AG04449 (cell line): ENCODE measurements at regions not wholly inside any gene's neighbourhood (a gene's known extent, or its start where the extent isn't known, plus 50 kb on each side); places are given as distances from the start of the nearest gene placed in this dataset.

Experiments used
- CTCF ChIA-PET: fragments of 350-600 bp; formaldehyde crosslinking; extraction: SDS; loops from one replicate; lab custom pipeline; 2021; ENCODE audit warnings: antibody characterized with exemption; lab: Yijun Ruan, JAX
- POLR2A ChIA-PET: fragments of 400-600, 350-600 bp; formaldehyde crosslinking; extraction: SDS; loops from one replicate; lab custom pipeline; 2020; ENCODE audit warnings: antibody characterized with exemption, inconsistent platforms; lab: Yijun Ruan, JAX
- DNase-seq: peaks from one replicate; pipeline ENCODE4 v3.0.0-alpha.2; 2010; ENCODE audit warnings: low read depth, low spot score
- H3K4me3 ChIP-seq: 2 replicates; pipeline ENCODE4 v1.5.1; 2011; ENCODE audit warnings: low read depth, mild to moderate bottlenecking, control low read depth, low read length
- TF ChIP-seq, protein P1 (sequence below): IDR thresholded peaks from one replicate; pipeline ENCODE4 v1.5.1; 2011; ENCODE audit warnings: mild to moderate bottlenecking, moderate library complexity, low read length, control low read depth, inconsistent platforms; ENCODE audit not compliant: insufficient read depth; ENCODE audit errors: missing control alignments

DNA sequence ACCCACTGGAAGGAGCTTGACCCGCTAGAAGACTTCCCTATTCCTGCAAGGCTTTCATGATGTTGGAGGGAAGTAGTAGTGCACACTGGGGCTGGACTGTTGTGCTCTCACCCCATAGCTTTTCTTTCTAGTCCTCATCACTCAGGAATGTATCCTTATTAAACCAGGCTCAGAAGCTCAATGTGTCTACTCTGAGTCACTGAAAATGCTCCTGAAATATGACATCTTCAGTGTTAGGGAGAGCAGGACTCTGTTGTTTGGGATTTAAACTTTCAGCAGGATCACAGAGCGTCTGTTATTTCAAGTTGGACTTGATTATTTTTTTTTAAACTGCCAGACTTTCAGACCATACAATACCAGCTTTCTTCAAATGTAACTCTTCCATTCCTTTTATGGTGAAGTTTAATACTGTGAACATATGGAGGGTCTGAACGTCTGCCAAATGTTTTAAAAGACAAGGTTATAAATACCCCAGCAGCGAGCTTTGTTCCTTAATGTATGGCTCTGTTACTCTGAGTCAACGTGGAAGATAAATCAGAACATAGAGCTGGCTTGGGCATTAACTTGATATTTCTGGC, 257.5 kb downstream of the CDH11 start:
- TF ChIP-seq, protein P1, sequence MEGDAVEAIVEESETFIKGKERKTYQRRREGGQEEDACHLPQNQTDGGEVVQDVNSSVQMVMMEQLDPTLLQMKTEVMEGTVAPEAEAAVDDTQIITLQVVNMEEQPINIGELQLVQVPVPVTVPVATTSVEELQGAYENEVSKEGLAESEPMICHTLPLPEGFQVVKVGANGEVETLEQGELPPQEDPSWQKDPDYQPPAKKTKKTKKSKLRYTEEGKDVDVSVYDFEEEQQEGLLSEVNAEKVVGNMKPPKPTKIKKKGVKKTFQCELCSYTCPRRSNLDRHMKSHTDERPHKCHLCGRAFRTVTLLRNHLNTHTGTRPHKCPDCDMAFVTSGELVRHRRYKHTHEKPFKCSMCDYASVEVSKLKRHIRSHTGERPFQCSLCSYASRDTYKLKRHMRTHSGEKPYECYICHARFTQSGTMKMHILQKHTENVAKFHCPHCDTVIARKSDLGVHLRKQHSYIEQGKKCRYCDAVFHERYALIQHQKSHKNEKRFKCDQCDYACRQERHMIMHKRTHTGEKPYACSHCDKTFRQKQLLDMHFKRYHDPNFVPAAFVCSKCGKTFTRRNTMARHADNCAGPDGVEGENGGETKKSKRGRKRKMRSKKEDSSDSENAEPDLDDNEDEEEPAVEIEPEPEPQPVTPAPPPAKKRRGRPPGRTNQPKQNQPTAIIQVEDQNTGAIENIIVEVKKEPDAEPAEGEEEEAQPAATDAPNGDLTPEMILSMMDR: no peak
- ChIA-PET POLR2A (interaction anchor here (0.6 to 1.7 kb wide), 13 partner anchors 14 to 722 kb away, joined by 3 to 11 read pairs (median 3); partner anchors contain the start of gene CDH11), CTCF (interaction anchor here (0.8 kb wide), 1 partner anchor 253 kb away, joined by 3 read pairs; no protein-coding TSS in a partner anchor)
- H3K4me3 ChIP-seq: no peak overlapping the region
- peak; percentile 98 for DNase-seq

DNA sequence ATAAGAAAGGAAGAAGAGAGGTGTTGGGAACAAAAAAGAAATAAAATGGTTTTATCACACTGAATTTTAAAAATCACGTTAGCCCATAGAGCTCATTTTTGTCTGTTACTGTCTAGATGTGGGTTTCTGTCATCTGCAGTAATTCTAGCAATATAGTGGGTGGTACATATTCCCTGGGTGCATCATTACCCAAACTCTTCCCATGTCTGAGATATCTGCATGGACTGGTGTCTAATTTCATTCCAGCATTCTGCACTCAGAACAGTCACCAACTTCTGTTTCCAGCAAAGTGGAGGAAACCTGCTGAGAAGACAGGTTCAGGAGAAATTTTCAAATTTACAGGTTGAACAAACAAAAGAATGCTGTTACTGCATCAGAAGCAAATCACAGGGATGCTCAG, 263.8 kb downstream of the CDH11 start:
- POLR2A ChIA-PET: no interaction called here
- CTCF ChIA-PET: no interaction called here
- TF ChIP-seq, protein P1: no peak
- DNase-seq: peak; percentile 34
- no peak overlapping the region for H3K4me3 ChIP-seq

DNA sequence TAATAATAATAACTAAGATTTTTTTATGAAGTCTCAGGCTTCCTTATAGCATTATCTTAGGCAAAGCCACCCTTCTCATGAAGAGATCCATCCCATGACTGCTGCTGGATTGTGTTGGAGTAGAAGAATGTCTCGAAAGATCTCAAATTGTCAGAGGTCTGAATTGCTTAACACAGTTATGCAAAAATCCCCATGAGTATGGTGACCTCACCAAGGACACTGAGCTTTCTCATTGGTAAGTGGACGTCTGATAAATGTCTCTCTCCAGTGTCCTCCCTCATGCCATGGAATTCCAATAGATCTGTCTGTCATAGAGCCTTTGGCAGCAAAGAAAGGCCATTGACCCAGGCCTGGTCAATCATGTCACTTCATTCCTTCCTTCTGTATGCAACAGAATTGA, 264.5 kb downstream of the CDH11 start:
- no peak overlapping the region for H3K4me3 ChIP-seq
- ChIA-PET CTCF (no interaction called here), POLR2A (no interaction called here)
- no peak for DNase-seq
- TF ChIP-seq, protein P1: no peak

DNA sequence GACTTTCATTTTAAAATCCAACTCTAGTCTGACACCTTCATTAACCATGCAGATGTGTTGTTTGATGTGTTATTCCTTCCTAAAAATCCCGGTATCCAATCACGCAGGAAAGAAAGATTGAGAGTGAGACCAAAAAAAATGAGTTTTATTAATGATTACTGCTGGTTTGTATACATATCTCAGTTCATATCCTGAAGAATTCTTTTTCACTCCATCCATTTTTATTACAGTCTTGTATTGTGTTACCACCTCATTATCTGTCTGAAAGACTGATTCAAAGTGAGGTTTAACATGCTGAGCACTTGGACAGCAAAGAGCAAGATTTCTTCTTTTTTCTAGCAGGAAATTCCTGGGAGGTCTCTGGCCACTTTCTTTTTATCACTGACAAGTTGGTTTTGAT, 268.3 kb downstream of the CDH11 start:
- ChIA-PET CTCF (no interaction called here), POLR2A (no interaction called here)
- DNase-seq: no peak
- TF ChIP-seq, protein P1: no peak
- H3K4me3 ChIP-seq: no peak overlapping the region

DNA sequence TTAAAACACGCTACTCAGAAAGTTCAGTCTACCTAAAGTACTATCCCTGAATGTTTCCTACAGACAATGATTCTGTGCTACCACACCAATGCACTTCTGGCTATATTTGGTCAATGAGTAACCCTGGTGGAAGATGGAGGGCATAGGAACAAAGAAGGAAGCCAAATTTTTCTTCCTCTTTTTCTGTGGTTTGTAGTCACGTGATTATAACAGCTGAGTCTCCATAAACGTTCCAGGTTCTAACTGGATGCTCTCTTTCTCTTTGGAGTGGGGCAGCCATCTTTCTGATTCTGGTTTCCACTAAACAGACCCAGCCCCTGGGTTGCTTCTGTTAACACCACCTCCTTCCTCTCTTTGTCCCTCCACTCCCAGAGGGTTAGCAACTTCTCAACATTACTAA, 274.9 kb downstream of the CDH11 start:
- no peak overlapping the region for H3K4me3 ChIP-seq
- no peak for DNase-seq
- TF ChIP-seq, protein P1: no peak
- CTCF ChIA-PET: no interaction called here
- POLR2A ChIA-PET: no interaction called here

DNA sequence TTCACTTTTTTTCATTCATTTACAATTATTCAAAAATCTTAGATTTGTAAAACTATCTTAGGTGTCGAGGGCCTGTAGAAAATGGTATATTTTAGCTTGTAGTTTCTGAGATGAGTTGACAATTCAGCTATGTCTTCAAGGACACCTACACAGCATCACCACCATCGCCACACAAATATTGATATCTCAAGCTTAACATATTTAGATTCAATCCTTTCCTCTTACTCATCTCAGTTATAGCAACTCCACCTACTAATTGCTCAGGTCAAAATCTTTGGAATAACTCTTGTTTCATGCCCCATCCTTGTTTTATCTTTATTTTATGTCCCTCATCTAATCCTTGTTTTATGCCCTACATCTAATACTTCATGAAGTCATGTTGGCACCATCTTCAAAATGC, 276.8 kb downstream of the CDH11 start:
- ChIA-PET CTCF (no interaction called here), POLR2A (no interaction called here)
- no peak for DNase-seq
- no peak overlapping the region for H3K4me3 ChIP-seq
- TF ChIP-seq, protein P1: no peak
